C4-2B (cell line): ENCODE measurements at regions not wholly inside any gene's neighbourhood (a gene's known extent, or its start where the extent isn't known, plus 50 kb on each side); places are given as distances from the start of the nearest gene placed in this dataset.
"Not testable (repeated sequence)": the region's sequence is repeated elsewhere in the genome, so short reads cannot be mapped to it uniquely, and the experiment has no call there.

Experiments
- H3K27ac ChIP-seq: fragments of 450-650 bp; 2 replicates; pipeline ENCODE4 v1.5.1; 2017
- CTCF ChIP-seq: fragments of 450-650 bp; conservative IDR thresholded peaks from 2 replicates; pipeline ENCODE4 v1.5.1; 2017; ENCODE audit warnings: mild to moderate bottlenecking
- ZFX ChIP-seq: fragments of 450-650 bp; IDR thresholded peaks from 2 replicates; pipeline ENCODE4 v1.6.1; 2017

GRCh38 chr22:48299124-48299523 lies 1528.5 kb downstream of the BRD1 start:
- no peak overlapping the region for H3K27ac ChIP-seq
- TF ChIP-seq CTCF: no peak

GRCh38 chr22:48297296-48297695 lies 1530.4 kb downstream of the BRD1 start:
- TF ChIP-seq CTCF: no peak
- TF ChIP-seq ZFX: no peak
- no peak overlapping the region for H3K27ac ChIP-seq

- not testable (repeated sequence) for H3K27ac ChIP-seq
Measured at GRCh38 chr22:48289954-48290353, 1527.5 kb downstream of the TBC1D22A start.

- no peak for TF ChIP-seq ZFX
- no peak for TF ChIP-seq CTCF
- no peak overlapping the region for H3K27ac ChIP-seq
Measured at GRCh38 chr22:48288376-48288940, 1526.0 kb downstream of the TBC1D22A start.

- H3K27ac ChIP-seq: no peak overlapping the region
- TF ChIP-seq CTCF (no peak), ZFX (no peak)
Measured at GRCh38 chr22:48287031-48287430, 1524.6 kb downstream of the TBC1D22A start.

GRCh38 chr22:48284671-48285070 lies 1522.2 kb downstream of the TBC1D22A start:
- H3K27ac ChIP-seq: no peak overlapping the region
- TF ChIP-seq CTCF (no peak), ZFX (no peak)

GRCh38 chr22:48282804-48283203 lies 1520.4 kb downstream of the TBC1D22A start:
- H3K27ac ChIP-seq: no peak overlapping the region
- no peak for TF ChIP-seq CTCF
- no peak for TF ChIP-seq ZFX

- TF ChIP-seq CTCF (no peak), ZFX (no peak)
- H3K27ac ChIP-seq: no peak overlapping the region
Measured at GRCh38 chr22:48279461-48279756, 1517.0 kb downstream of the TBC1D22A start.
